MM.1S (cell line): ENCODE measurements at regions not wholly inside any gene's neighbourhood (a gene's known extent, or its start where the extent isn't known, plus 50 kb on each side); places are given as distances from the start of the nearest gene placed in this dataset.
A peak's percentile ranks its signal among the peaks of the same experiment; 100 is the strongest.

Source experiments
- DNase-seq: peaks from one replicate; pipeline ENCODE4 v3.0.0-alpha.2; 2015
- H2AFZ ChIP-seq: fragments of 300-600 bp; sonication (generic); 2 replicates; pipeline ENCODE4 v1.6.0; 2016; ENCODE audit warnings: antibody characterized with exemption, low read length
- H3F3A ChIP-seq: fragments of 300-600 bp; sonication (generic); 2 replicates; pipeline ENCODE4 v1.6.1; 2016; ENCODE audit warnings: mild to moderate bottlenecking, antibody characterized with exemption, low read length, moderate library complexity, mixed read lengths; ENCODE audit not compliant: insufficient read depth
- H3K27ac ChIP-seq: fragments of 300-600 bp; sonication (generic); 2 replicates; pipeline ENCODE4 v1.5.1; 2016; ENCODE audit warnings: mild to moderate bottlenecking, low read length
- H3K27me3 ChIP-seq: fragments of 300-600 bp; sonication (generic); replicated peaks from 2 replicates; pipeline ENCODE4 v1.6.0; 2016; ENCODE audit warnings: low read length; ENCODE audit not compliant: insufficient read depth
- H3K36me3 ChIP-seq: fragments of 300-600 bp; sonication (generic); replicated peaks from 2 replicates; pipeline ENCODE4 v1.6.1; 2016; ENCODE audit warnings: mild to moderate bottlenecking, low read length, mixed read lengths; ENCODE audit not compliant: insufficient read depth
- H3K4me1 ChIP-seq: fragments of 300-600 bp; sonication (generic); 2 replicates; pipeline ENCODE4 v1.6.1; 2016; ENCODE audit warnings: low read length, mixed read lengths
- H3K4me2 ChIP-seq: fragments of 300-600 bp; sonication (generic); 2 replicates; pipeline ENCODE4 v1.6.0; 2016; ENCODE audit warnings: low read depth, low read length
- H3K4me3 ChIP-seq: fragments of 300-600 bp; sonication (generic); 2 replicates; pipeline ENCODE4 v1.5.1; 2016; ENCODE audit warnings: low read length, mixed read lengths
- H3K79me2 ChIP-seq: fragments of 300-600 bp; sonication (generic); 2 replicates; pipeline ENCODE4 v1.6.1; 2016; ENCODE audit warnings: mixed run types, low read length, mixed read lengths
- H3K9ac ChIP-seq: fragments of 300-600 bp; sonication (generic); 2 replicates; pipeline ENCODE4 v1.6.1; 2016; ENCODE audit warnings: low read length, mixed read lengths
- H3K9me2 ChIP-seq: fragments of 300-600 bp; sonication (generic); replicated peaks from 2 replicates; pipeline ENCODE4 v1.6.1; 2016; ENCODE audit warnings: mild to moderate bottlenecking, low read length, mixed read lengths; ENCODE audit not compliant: insufficient read depth
- H3K9me3 ChIP-seq: fragments of 300-600 bp; sonication (generic); replicated peaks from 2 replicates; pipeline ENCODE4 v1.6.1; 2016; ENCODE audit warnings: mild to moderate bottlenecking, low read length, mixed read lengths; ENCODE audit not compliant: insufficient read depth
- H4K20me1 ChIP-seq: fragments of 300-600 bp; sonication (generic); 2 replicates; pipeline ENCODE4 v1.6.1; 2016; ENCODE audit warnings: mild to moderate bottlenecking, low read length, moderate library complexity, mixed read lengths; ENCODE audit not compliant: insufficient read depth
- CTCF ChIP-seq: fragments of 300-600 bp; sonication (generic); IDR thresholded peaks from 2 replicates; pipeline ENCODE4 v1.5.1; 2016; ENCODE audit warnings: antibody characterized with exemption, low read length, mixed read lengths
- EZH2 ChIP-seq: fragments of 300-600 bp; sonication (generic); optimal IDR thresholded peaks from 2 replicates; pipeline ENCODE3; 2017; ENCODE audit warnings: low read depth, mild to moderate bottlenecking, antibody characterized with exemption, low read length, mixed read lengths
- EZH2phosphoT487 ChIP-seq: fragments of 300-600 bp; sonication (generic); IDR thresholded peaks from 2 replicates; pipeline ENCODE4 v1.6.1; 2018; ENCODE audit warnings: antibody characterized with exemption, low read length

- H3K36me3 ChIP-seq: no peaks in the 10 kb centered on the region
- peak; percentile 24 for DNase-seq
- no peak overlapping the region for H2AFZ ChIP-seq
- H3K79me2 ChIP-seq: no peaks in the 10 kb centered on the region
- peaks cover 20% of the 10 kb centered on the region for H3K4me1 ChIP-seq
- no peak overlapping the region for H3K4me2 ChIP-seq
- H4K20me1 ChIP-seq: no peaks in the 10 kb centered on the region
- no peaks in the 10 kb centered on the region for H3K9me3 ChIP-seq
- TF ChIP-seq EZH2phosphoT487 (no peak), EZH2 (no peak), CTCF (no peak)
- no peak overlapping the region for H3K4me3 ChIP-seq
- no peaks in the 10 kb centered on the region for H3K9me2 ChIP-seq
- no peak overlapping the region for H3K9ac ChIP-seq
- no peaks in the 10 kb centered on the region for H3K27me3 ChIP-seq
- peaks cover 6% of the 10 kb centered on the region for H3F3A ChIP-seq
- no peak overlapping the region for H3K27ac ChIP-seq
These were observed 55.6 kb upstream of the ZFR start for GRCh38 chr5:32500181-32500580.

- Histone ChIP-seq H4K20me1 (no peaks in the 10 kb centered on the region), H3K9ac (no peak overlapping the region), H3K9me2 (no peaks in the 10 kb centered on the region), H3K4me3 (no peak overlapping the region), H2AFZ (no peak overlapping the region), H3K27me3 (no peaks in the 10 kb centered on the region), H3K27ac (no peak overlapping the region), H3F3A (no peaks in the 10 kb centered on the region), H3K79me2 (no peaks in the 10 kb centered on the region), H3K4me1 (peaks cover 11% of the 10 kb centered on the region; the same call in 1 of the 2 replicates), H3K4me2 (no peak overlapping the region), H3K9me3 (no peaks in the 10 kb centered on the region), H3K36me3 (no peaks in the 10 kb centered on the region)
- TF ChIP-seq EZH2phosphoT487: no peak
- DNase-seq: no peak
These were observed 54.7 kb upstream of the ZFR start for GRCh38 chr5:32499261-32499660.

GRCh38 chr5:32498484-32498883 lies 53.9 kb upstream of the ZFR start:
- Histone ChIP-seq H2AFZ (no peak overlapping the region), H3K36me3 (no peaks in the 10 kb centered on the region), H3K4me1 (peaks cover 10% of the 10 kb centered on the region; the same call in 1 of the 2 replicates)

More at GRCh38 chr5:32498484-32498883, 53.9 kb upstream of the ZFR start:
- Histone ChIP-seq H4K20me1 (no peaks in the 10 kb centered on the region), H3K9ac (no peak overlapping the region), H3K4me3 (no peak overlapping the region), H3K9me3 (no peaks in the 10 kb centered on the region), H3K4me2 (no peak overlapping the region), H3K27me3 (no peaks in the 10 kb centered on the region), H3K79me2 (no peaks in the 10 kb centered on the region), H3F3A (no peaks in the 10 kb centered on the region), H3K9me2 (no peaks in the 10 kb centered on the region), H3K27ac (no peak overlapping the region)
- no peak for DNase-seq
- TF ChIP-seq EZH2phosphoT487 (no peak), EZH2 (no peak), CTCF (no peak)
